ENCODE measurements at regions not wholly inside any gene's neighbourhood (a gene's known extent, or its start where the extent isn't known, plus 50 kb on each side); places are given as distances from the start of the nearest gene placed in this dataset.

DNA sequence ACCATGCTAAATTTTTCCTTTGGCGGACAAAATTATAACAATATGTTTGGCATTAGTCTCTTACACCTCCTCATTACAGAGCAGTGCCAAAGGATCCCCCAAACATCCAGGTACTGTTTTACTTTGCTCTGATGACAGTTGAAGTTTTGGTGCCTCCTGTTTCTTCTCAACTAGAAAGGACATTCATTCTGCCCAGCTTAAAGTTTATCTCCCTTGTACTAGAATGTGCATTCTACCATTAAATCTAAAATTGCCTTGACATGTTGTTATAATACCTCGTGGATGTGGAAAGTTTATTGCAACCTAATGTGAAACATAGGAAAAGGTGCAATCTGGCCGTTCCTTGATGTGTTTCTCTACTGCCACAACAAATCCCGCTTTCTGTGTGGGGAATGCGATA, 173.4 kb downstream of the KITLG start:
- H3K4me3 ChIP-seq (replicated peaks in 1 of 3; ENCODE audit: insufficient read depth in 1 of 3, low read depth in 1 of 3, low read length in 3 of 3): no peak overlapping the region
- H3K9ac ChIP-seq (replicated peaks; ENCODE audit: extremely low read depth, insufficient read depth, low read length): no peak overlapping the region
- ChIA-PET POLR2A (no interaction called here), CTCF (interaction anchor here (0.8 kb wide), 1 partner anchor 14 kb away, joined by 5 read pairs; no protein-coding TSS in a partner anchor)
- H3K27ac ChIP-seq (ENCODE audit: insufficient read depth, low read depth, low read length): no peak overlapping the region
- intact Hi-C loops (cut with micrococcal nuclease) (no loop called here), dilution Hi-C loops (cut with MboI; ENCODE audit: extremely low pct_ligation_motif_present, low sequenced_read_pairs) (no loop called here)
- H3K36me3 ChIP-seq (ENCODE audit: control insufficient read depth in 2 of 2, extremely low read depth in 1 of 2, insufficient read depth in 2 of 2, low read length in 2 of 2): no peaks in the 10 kb centered on the region
- no peaks in the 10 kb centered on the region for H3K4me1 ChIP-seq (ENCODE audit: control insufficient read depth, extremely low read depth, insufficient read depth, low read length)
- H4K20me1 ChIP-seq (replicated peaks; ENCODE audit: control insufficient read depth, extremely low read depth, insufficient read depth, low read length): no peaks in the 10 kb centered on the region
- TF ChIP-seq, protein P1, sequence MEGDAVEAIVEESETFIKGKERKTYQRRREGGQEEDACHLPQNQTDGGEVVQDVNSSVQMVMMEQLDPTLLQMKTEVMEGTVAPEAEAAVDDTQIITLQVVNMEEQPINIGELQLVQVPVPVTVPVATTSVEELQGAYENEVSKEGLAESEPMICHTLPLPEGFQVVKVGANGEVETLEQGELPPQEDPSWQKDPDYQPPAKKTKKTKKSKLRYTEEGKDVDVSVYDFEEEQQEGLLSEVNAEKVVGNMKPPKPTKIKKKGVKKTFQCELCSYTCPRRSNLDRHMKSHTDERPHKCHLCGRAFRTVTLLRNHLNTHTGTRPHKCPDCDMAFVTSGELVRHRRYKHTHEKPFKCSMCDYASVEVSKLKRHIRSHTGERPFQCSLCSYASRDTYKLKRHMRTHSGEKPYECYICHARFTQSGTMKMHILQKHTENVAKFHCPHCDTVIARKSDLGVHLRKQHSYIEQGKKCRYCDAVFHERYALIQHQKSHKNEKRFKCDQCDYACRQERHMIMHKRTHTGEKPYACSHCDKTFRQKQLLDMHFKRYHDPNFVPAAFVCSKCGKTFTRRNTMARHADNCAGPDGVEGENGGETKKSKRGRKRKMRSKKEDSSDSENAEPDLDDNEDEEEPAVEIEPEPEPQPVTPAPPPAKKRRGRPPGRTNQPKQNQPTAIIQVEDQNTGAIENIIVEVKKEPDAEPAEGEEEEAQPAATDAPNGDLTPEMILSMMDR (IDR thresholded peaks at IDR 0.05; ENCODE audit: extremely low read depth in 1 of 2, insufficient read depth in 1 of 2, low read depth in 1 of 2, low read length in 2 of 2): no peak
- no peak for TF ChIP-seq FOS (IDR thresholded peaks at IDR 0.05; ENCODE audit: borderline replicate concordance, insufficient read depth, low read length)
- no peak for TF ChIP-seq JUN (IDR thresholded peaks at IDR 0.05; ENCODE audit: borderline replicate concordance, insufficient read depth, insufficient read length, low read depth)
- TF ChIP-seq MYC (IDR thresholded peaks at IDR 0.05; ENCODE audit: low read depth, low read length): no peak
- no peak for TF ChIP-seq POLR2AphosphoS5 (IDR thresholded peaks at IDR 0.05; ENCODE audit: insufficient read depth, low read depth, low read length)
- no peak for TF ChIP-seq POLR2A (IDR thresholded peaks at IDR 0.05; ENCODE audit: low read depth, low read length)
- TF ChIP-seq, protein P2, sequence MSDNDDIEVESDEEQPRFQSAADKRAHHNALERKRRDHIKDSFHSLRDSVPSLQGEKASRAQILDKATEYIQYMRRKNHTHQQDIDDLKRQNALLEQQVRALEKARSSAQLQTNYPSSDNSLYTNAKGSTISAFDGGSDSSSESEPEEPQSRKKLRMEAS (IDR thresholded peaks at IDR 0.05; ENCODE audit: insufficient read depth, insufficient read length): no peak
- TF ChIP-seq GATA2 (IDR thresholded peaks at IDR 0.05; ENCODE audit: insufficient read depth, insufficient read length, low read depth, low read length): no peak
- H2AFZ ChIP-seq (ENCODE audit: low read depth, low read length): no peak overlapping the region
- no peaks in the 10 kb centered on the region for H3K9me1 ChIP-seq (replicated peaks; ENCODE audit: control insufficient read depth, extremely low read depth, insufficient read depth, low read length)
- no TSS peak for BruUV-seq (replicated peaks)
- DNase-seq (ENCODE audit: low read depth, low spot score): no peak
- H3K9me3 ChIP-seq (replicated peaks; ENCODE audit: control insufficient read depth, insufficient read depth, low read length): no peaks in the 10 kb centered on the region
- H3K79me2 ChIP-seq (ENCODE audit: control insufficient read depth, insufficient read depth, low read length): no peaks in the 10 kb centered on the region
- no peak overlapping the region for H3K4me2 ChIP-seq (ENCODE audit: insufficient read depth, low read length)
- no peak for FAIRE-seq
- no peaks in the 10 kb centered on the region for H3K27me3 ChIP-seq (ENCODE audit: control insufficient read depth in 2 of 2, insufficient read depth in 2 of 2, low read length in 2 of 2)

Measured in endothelial cell of umbilical vein (primary cell).